Erythroblast (primary cell): ENCODE measurements at regions not wholly inside any gene's neighbourhood (a gene's known extent, or its start where the extent isn't known, plus 50 kb on each side); places are given as distances from the start of the nearest gene placed in this dataset.

Experiments used
- GATA1 ChIP-seq: IDR thresholded peaks from 2 replicates; pipeline ENCODE4 v1.6.1; 2011; ENCODE audit warnings: low read depth, mild to moderate bottlenecking, control low read depth, low read length, moderate library complexity
- POLR2A ChIP-seq: IDR thresholded peaks from 2 replicates; pipeline ENCODE4 v1.6.1; 2011; ENCODE audit warnings: mild to moderate bottlenecking, low read length

DNA sequence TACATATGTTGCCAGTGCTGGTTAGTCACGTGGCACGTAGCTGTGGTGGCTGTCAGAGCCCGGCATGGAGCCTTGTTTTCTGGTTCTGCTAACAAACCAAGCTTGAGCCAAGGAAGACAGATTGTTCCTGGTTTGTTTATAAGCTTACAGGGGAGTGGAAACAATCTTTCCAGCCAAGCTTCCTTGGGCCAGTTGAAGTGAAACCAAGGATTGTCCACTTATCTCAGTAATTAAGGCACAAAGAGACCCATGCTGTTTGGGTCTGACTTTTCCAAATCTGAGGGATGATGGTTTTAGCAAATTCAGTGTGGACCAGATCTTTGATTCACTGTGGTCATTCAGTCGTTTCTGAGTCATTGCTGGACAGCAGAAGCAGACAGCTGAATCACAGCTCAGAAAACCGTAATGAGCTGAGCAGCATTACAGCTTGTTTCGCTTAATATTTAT is 297.3 kb upstream of the COBL start:
- no peak for TF ChIP-seq POLR2A
- no peak for TF ChIP-seq GATA1
